ENCODE measurements at regions not wholly inside any gene's neighbourhood (a gene's known extent, or its start where the extent isn't known, plus 50 kb on each side); places are given as distances from the start of the nearest gene placed in this dataset.

DNA sequence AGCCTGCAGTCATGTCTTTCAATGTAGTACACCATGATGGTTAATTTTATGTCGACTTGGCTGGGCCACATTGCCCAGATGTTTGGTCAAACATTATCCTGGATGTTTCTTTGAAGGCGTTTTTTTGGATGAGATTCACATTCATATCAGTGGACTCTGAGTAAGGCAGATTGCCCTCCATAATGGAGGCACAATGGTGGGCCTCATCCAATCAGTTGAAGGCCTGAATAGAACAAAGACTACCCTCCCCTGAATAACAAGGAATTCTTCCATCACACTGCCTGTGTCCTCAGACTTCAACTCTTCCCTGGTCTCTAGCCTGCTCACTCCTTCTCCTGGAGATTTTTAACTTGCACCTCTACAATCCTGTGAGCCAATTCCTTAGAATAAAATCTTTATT, 83.8 kb upstream of the CHL1 start:
- Histone ChIP-seq H3K36me3 (ENCODE audit: control insufficient read depth, insufficient read depth, low read length) (no peaks in the 10 kb centered on the region), H3K9ac (ENCODE audit: extremely low read depth, low read length, poor library complexity, severe bottlenecking) (no peak overlapping the region), H3K27ac (ENCODE audit: low read depth, low read length) (no peak overlapping the region), H3K9me3 (ENCODE audit: control insufficient read depth, low read length) (peaks cover 75% of the 10 kb centered on the region), H3K27me3 (ENCODE audit: control insufficient read depth, insufficient read depth, low read length, poor library complexity, severe bottlenecking) (no peaks in the 10 kb centered on the region), H3K4me1 (ENCODE audit: control insufficient read depth, insufficient read depth, low read length) (no peaks in the 10 kb centered on the region), H3K4me3 (ENCODE audit: low read length) (no peak overlapping the region)
- Mint-ChIP-seq H3K4me1 (no peaks in the 10 kb centered on the region), H3K4me3 (no peak overlapping the region), H3K27ac (no peak overlapping the region), H3K27me3 (ENCODE audit: insufficient read depth) (no peaks in the 10 kb centered on the region), H3K9me3 (no peaks in the 10 kb centered on the region), H3K36me3 (ENCODE audit: low read depth) (no peaks in the 10 kb centered on the region)
- TF ChIP-seq, protein P1, sequence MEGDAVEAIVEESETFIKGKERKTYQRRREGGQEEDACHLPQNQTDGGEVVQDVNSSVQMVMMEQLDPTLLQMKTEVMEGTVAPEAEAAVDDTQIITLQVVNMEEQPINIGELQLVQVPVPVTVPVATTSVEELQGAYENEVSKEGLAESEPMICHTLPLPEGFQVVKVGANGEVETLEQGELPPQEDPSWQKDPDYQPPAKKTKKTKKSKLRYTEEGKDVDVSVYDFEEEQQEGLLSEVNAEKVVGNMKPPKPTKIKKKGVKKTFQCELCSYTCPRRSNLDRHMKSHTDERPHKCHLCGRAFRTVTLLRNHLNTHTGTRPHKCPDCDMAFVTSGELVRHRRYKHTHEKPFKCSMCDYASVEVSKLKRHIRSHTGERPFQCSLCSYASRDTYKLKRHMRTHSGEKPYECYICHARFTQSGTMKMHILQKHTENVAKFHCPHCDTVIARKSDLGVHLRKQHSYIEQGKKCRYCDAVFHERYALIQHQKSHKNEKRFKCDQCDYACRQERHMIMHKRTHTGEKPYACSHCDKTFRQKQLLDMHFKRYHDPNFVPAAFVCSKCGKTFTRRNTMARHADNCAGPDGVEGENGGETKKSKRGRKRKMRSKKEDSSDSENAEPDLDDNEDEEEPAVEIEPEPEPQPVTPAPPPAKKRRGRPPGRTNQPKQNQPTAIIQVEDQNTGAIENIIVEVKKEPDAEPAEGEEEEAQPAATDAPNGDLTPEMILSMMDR (conservative IDR thresholded peaks at IDR 0.05): no peak
- 44 to 67% methylated on average over 1 to 2 of the region's 2 CpGs for WGBS, 2 experiments (ENCODE audit: insufficient coverage in 1 of 2, insufficient read length in 1 of 2)
- DNase-seq: no peak

DNA sequence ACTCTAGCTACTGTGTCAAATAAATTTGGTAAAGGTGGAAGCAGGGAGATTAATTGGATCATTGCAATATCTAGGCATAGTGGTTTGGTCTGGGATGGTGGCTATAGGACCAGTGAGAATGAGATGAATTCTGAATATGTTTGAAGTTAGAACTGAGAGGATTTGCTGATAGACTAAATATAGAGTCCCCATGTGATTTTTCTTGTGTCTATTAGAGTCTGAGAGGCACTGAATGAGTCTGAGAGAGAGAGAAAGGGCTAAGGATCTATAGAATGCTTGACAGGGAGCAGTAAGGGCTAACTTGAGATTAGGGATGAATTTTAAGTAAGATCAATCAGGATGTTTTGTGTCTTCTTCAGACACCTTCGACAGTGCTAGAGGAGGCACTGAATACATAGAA, 77.9 kb upstream of the CHL1 start:
- DNase-seq: no peak
- peaks cover 84% of the 10 kb centered on the region for H3K9me3 ChIP-seq (ENCODE audit: control insufficient read depth, low read length)
- Mint-ChIP-seq H3K4me1 (no peaks in the 10 kb centered on the region), H3K9me3 (no peaks in the 10 kb centered on the region), H3K27ac (no peak overlapping the region), H3K36me3 (ENCODE audit: low read depth) (no peaks in the 10 kb centered on the region), H3K4me3 (no peak overlapping the region), H3K27me3 (ENCODE audit: insufficient read depth) (peaks cover 20% of the 10 kb centered on the region)
- H3K9ac ChIP-seq (ENCODE audit: extremely low read depth, low read length, poor library complexity, severe bottlenecking): no peak overlapping the region
- 39 to 43% methylated on average over 1 of the region's 1 CpG for WGBS, 2 experiments (ENCODE audit: insufficient coverage in 1 of 2, insufficient read length in 1 of 2)
- peaks cover 16% of the 10 kb centered on the region for H3K27me3 ChIP-seq (ENCODE audit: control insufficient read depth, insufficient read depth, low read length, poor library complexity, severe bottlenecking)
- H3K4me1 ChIP-seq (ENCODE audit: control insufficient read depth, insufficient read depth, low read length): no peaks in the 10 kb centered on the region
- H3K27ac ChIP-seq (ENCODE audit: low read depth, low read length): peak overlapping the region; percentile 12
- H3K4me3 ChIP-seq (ENCODE audit: low read length): no peak overlapping the region
- TF ChIP-seq, protein P1 (conservative IDR thresholded peaks at IDR 0.05): no peak
- H3K36me3 ChIP-seq (ENCODE audit: control insufficient read depth, insufficient read depth, low read length): no peaks in the 10 kb centered on the region

DNA sequence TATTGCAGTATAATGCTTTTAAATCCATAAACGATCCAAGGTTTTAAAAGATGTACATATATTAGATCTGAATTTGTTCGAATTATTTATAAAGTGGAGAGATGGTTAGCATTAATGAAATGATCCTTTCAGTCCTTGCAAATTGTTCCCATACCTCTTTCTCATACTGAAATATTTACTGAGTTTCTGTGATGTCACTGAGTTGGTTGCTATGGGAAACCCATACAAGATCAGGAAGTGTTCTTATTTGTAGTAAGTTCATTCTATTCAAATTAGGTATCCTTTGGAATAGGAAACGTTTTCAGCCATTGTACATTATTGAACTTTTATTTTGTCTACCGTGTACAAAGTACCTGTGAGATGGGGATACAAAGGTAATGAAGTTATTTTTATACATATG, 73.2 kb upstream of the CHL1 start:
- TF ChIP-seq, protein P1 (conservative IDR thresholded peaks at IDR 0.05): no peak
- Mint-ChIP-seq H3K27me3 (ENCODE audit: insufficient read depth) (peaks cover 62% of the 10 kb centered on the region), H3K4me3 (no peak overlapping the region), H3K27ac (no peak overlapping the region), H3K9me3 (no peaks in the 10 kb centered on the region), H3K4me1 (no peaks in the 10 kb centered on the region), H3K36me3 (ENCODE audit: low read depth) (no peaks in the 10 kb centered on the region)
- WGBS, 2 experiments (ENCODE audit: insufficient coverage in 1 of 2, insufficient read length in 1 of 2): 53% methylated on average over 4 of the region's 4 CpGs; no CpG with 5 or more reads in 1 of the 2 experiments
- no peaks in the 10 kb centered on the region for H3K36me3 ChIP-seq (ENCODE audit: control insufficient read depth, insufficient read depth, low read length)
- H3K9me3 ChIP-seq (ENCODE audit: control insufficient read depth, low read length): peaks cover 90% of the 10 kb centered on the region
- H3K27me3 ChIP-seq (ENCODE audit: control insufficient read depth, insufficient read depth, low read length, poor library complexity, severe bottlenecking): peaks cover 31% of the 10 kb centered on the region
- H3K4me1 ChIP-seq (ENCODE audit: control insufficient read depth, insufficient read depth, low read length): no peaks in the 10 kb centered on the region
- no peak overlapping the region for H3K9ac ChIP-seq (ENCODE audit: extremely low read depth, low read length, poor library complexity, severe bottlenecking)
- no peak overlapping the region for H3K4me3 ChIP-seq (ENCODE audit: low read length)
- no peak overlapping the region for H3K27ac ChIP-seq (ENCODE audit: low read depth, low read length)
- no peak for DNase-seq

Measured in endodermal cell (in vitro differentiated cells).